WTC11 (cell line): ENCODE measurements at regions not wholly inside any gene's neighbourhood (a gene's known extent, or its start where the extent isn't known, plus 50 kb on each side); places are given as distances from the start of the nearest gene placed in this dataset.

Source experiments
- ATAC-seq: fragments of 200-7000 bp; cut with Tn5 transposase; 2 replicates; pipeline ENCODE4 v1.10.0; 2021; ENCODE audit warnings: mild to moderate bottlenecking, moderate library complexity
- CTCF ChIA-PET: fragments of 300-600 bp; sonication (Branson Sonifier 250); formaldehyde crosslinking; loops from one replicate; lab custom pipeline; 2021; ENCODE audit warnings: antibody characterized with exemption; lab: Charles Lee
- POLR2A ChIA-PET: fragments of 350-600 bp; sonication (Branson Sonifier 250); formaldehyde crosslinking; loops from one replicate; lab custom pipeline; 2021; ENCODE audit warnings: antibody characterized with exemption; lab: Charles Lee
- DNase-seq: peaks from one replicate; pipeline ENCODE4 v3.0.0; 2021; ENCODE audit warnings: low spot score
- H3K27ac Mint-ChIP-seq: 2 replicates; pipeline ENCODE4 v1.8.0; 2021; ENCODE audit warnings: mixed read lengths
- H3K27me3 Mint-ChIP-seq: 2 replicates; pipeline ENCODE4 v1.8.0; 2021; ENCODE audit warnings: low read depth, mild to moderate bottlenecking, moderate library complexity, mixed read lengths
- H3K36me3 Mint-ChIP-seq: 2 replicates; pipeline ENCODE4 v1.8.0; 2021; ENCODE audit warnings: mixed read lengths
- H3K4me1 Mint-ChIP-seq: 2 replicates; pipeline ENCODE4 v1.8.0; 2022; ENCODE audit warnings: mixed read lengths
- H3K4me3 Mint-ChIP-seq: 2 replicates; pipeline ENCODE4 v1.8.0; 2021; ENCODE audit warnings: mild to moderate bottlenecking, moderate library complexity, mixed read lengths
- H3K9me3 Mint-ChIP-seq: 2 replicates; pipeline ENCODE4 v1.8.0; 2021; ENCODE audit warnings: mixed read lengths
- AR ChIP-seq: fragments of 250-450 bp; sonication (Bioruptor Pico); IDR thresholded peaks from 2 replicates; pipeline ENCODE4 v1.9.0; 2021; ENCODE audit warnings: mild to moderate bottlenecking
- ATF2 ChIP-seq: sonication (generic); formaldehyde crosslinking; IDR thresholded peaks from 2 replicates; pipeline ENCODE4 v1.8.1; 2022; ENCODE audit warnings: low read depth, missing genetic modification reagents, borderline replicate concordance
- CTCF ChIP-seq: fragments of 200-600 bp; IDR thresholded peaks from 2 replicates; pipeline ENCODE4 v1.8.0; 2022; ENCODE audit warnings: antibody characterized with exemption
- E2F5 ChIP-seq: sonication (generic); formaldehyde crosslinking; IDR thresholded peaks from 2 replicates; pipeline ENCODE4 v1.8.1; 2022; ENCODE audit warnings: mild to moderate bottlenecking, moderate library complexity, missing genetic modification reagents
- EMX1 ChIP-seq: fragments of 250-450 bp; sonication (Bioruptor Pico); IDR thresholded peaks from 2 replicates; pipeline ENCODE4 v1.8.0; 2021; ENCODE audit warnings: mild to moderate bottlenecking
- GABPB1 ChIP-seq: sonication (generic); formaldehyde crosslinking; IDR thresholded peaks from 2 replicates; pipeline ENCODE4 v1.8.1; 2023; ENCODE audit warnings: mild to moderate bottlenecking, missing genetic modification reagents
- IRF1 ChIP-seq: sonication (generic); formaldehyde crosslinking; IDR thresholded peaks from 2 replicates; pipeline ENCODE4 v1.8.0; 2023; ENCODE audit warnings: missing genetic modification reagents
- MAX ChIP-seq: sonication (generic); formaldehyde crosslinking; IDR thresholded peaks from 2 replicates; pipeline ENCODE4 v1.8.0; 2022; ENCODE audit warnings: mild to moderate bottlenecking, missing genetic modification reagents
- MLX ChIP-seq: sonication (generic); formaldehyde crosslinking; IDR thresholded peaks from 2 replicates; pipeline ENCODE4 v1.8.1; 2023; ENCODE audit warnings: mild to moderate bottlenecking, missing genetic modification reagents, moderate library complexity
- NFYB ChIP-seq: sonication (generic); formaldehyde crosslinking; conservative IDR thresholded peaks from 2 replicates; pipeline ENCODE4 v1.8.0; 2022; ENCODE audit warnings: low read depth, missing genetic modification reagents
- PREB ChIP-seq: sonication (generic); formaldehyde crosslinking; IDR thresholded peaks from 2 replicates; pipeline ENCODE4 v1.8.1; 2022; ENCODE audit warnings: mild to moderate bottlenecking, missing genetic modification reagents, moderate library complexity, borderline replicate concordance
- SOX15 ChIP-seq: fragments of 250-450 bp; sonication (Bioruptor Pico); IDR thresholded peaks from 2 replicates; pipeline ENCODE4 v1.9.0; 2021; ENCODE audit warnings: mild to moderate bottlenecking
- SP1 ChIP-seq: sonication (generic); formaldehyde crosslinking; conservative IDR thresholded peaks from 2 replicates; pipeline ENCODE4 v1.8.1; 2022; ENCODE audit warnings: missing genetic modification reagents
- STAT6 ChIP-seq: sonication (generic); formaldehyde crosslinking; conservative IDR thresholded peaks from 2 replicates; pipeline ENCODE4 v1.8.1; 2023; ENCODE audit warnings: mild to moderate bottlenecking, low read depth, missing genetic modification reagents, moderate library complexity
- TEAD4 ChIP-seq: sonication (generic); formaldehyde crosslinking; IDR thresholded peaks from 2 replicates; pipeline ENCODE4 v1.8.0; 2022; ENCODE audit warnings: mild to moderate bottlenecking, missing genetic modification reagents
- TP53 ChIP-seq: sonication (generic); formaldehyde crosslinking; IDR thresholded peaks from 2 replicates; pipeline ENCODE4 v1.8.1; 2023; ENCODE audit warnings: mild to moderate bottlenecking, missing genetic modification reagents
- ZNF219 ChIP-seq: sonication (generic); formaldehyde crosslinking; IDR thresholded peaks from 2 replicates; pipeline ENCODE4 v1.8.0; 2023; ENCODE audit warnings: missing genetic modification reagents, mild to moderate bottlenecking, borderline replicate concordance
- ZNF232 ChIP-seq: sonication (generic); formaldehyde crosslinking; IDR thresholded peaks from 2 replicates; pipeline ENCODE4 v1.8.0; 2022; ENCODE audit warnings: mild to moderate bottlenecking, missing genetic modification reagents

- Mint-ChIP-seq H3K4me3 (no peak overlapping the region), H3K4me1 (no peaks in the 10 kb centered on the region), H3K9me3 (peaks cover 10% of the 10 kb centered on the region), H3K36me3 (no peaks in the 10 kb centered on the region), H3K27me3 (no peaks in the 10 kb centered on the region), H3K27ac (no peak overlapping the region)
- ChIA-PET CTCF (interaction anchor here (1.0 kb wide), 1 partner anchor 477 kb away, joined by 3 read pairs; no protein-coding TSS in a partner anchor), POLR2A (no interaction called here)
- no peak for ATAC-seq
- TF ChIP-seq SP1 (CRISPR knock-in tag) = no peak
- no peak for TF ChIP-seq E2F5 (CRISPR knock-in tag)
- TF ChIP-seq TP53 (CRISPR knock-in tag) = no peak
- no peak for TF ChIP-seq MLX (CRISPR knock-in tag)
- TF ChIP-seq ATF2 (CRISPR knock-in tag) = no peak
- TF ChIP-seq MAX (CRISPR knock-in tag) = no peak
- no peak for TF ChIP-seq STAT6 (CRISPR knock-in tag)
- no peak for TF ChIP-seq CTCF
- no peak for TF ChIP-seq NFYB
- no peak for TF ChIP-seq IRF1 (CRISPR knock-in tag)
- no peak for TF ChIP-seq AR (CRISPR knock-in tag)
- no peak for TF ChIP-seq PREB (CRISPR knock-in tag)
- no peak for TF ChIP-seq GABPB1 (CRISPR knock-in tag)
- no peak for TF ChIP-seq TEAD4 (CRISPR knock-in tag)
- TF ChIP-seq SOX15 (CRISPR knock-in tag) = no peak
- no peak for TF ChIP-seq ZNF232 (CRISPR knock-in tag)
- TF ChIP-seq ZNF219 (CRISPR knock-in tag) = no peak
- TF ChIP-seq EMX1 = no peak
- no peak for DNase-seq
Measured at GRCh38 chr2:83837823-83838222, 621.3 kb downstream of the SUCLG1 start.
